UCSD-AML1 (cell line): ENCODE measurements at regions not wholly inside any gene's neighbourhood (a gene's known extent, or its start where the extent isn't known, plus 50 kb on each side); places are given as distances from the start of the nearest gene placed in this dataset.

Experiments used
- DNase-seq: peaks from one replicate; lab custom pipeline; 2025; ENCODE audit not compliant: unreplicated experiment; lab: John Stamatoyannopoulos, UW

- DNase-seq: no peak
These were observed 125.8 kb downstream of the NTMT2 start for GRCh38 chr1:170271430-170272161.

GRCh38 chr1:170273291-170274130 is 127.8 kb downstream of the NTMT2 start:
- no peak for DNase-seq

GRCh38 chr1:170274131-170274501 is 128.4 kb downstream of the NTMT2 start:
- DNase-seq: no peak

GRCh38 chr1:170277985-170278384 is 132.2 kb downstream of the NTMT2 start:
- DNase-seq: no peak

GRCh38 chr1:170284016-170284415 is 138.3 kb downstream of the NTMT2 start:
- no peak for DNase-seq

GRCh38 chr1:170284512-170284911 is 138.8 kb downstream of the NTMT2 start:
- no peak for DNase-seq

GRCh38 chr1:170284951-170285350 is 139.2 kb downstream of the NTMT2 start:
- no peak for DNase-seq

- no peak for DNase-seq
These were observed 142.4 kb downstream of the NTMT2 start for GRCh38 chr1:170288155-170288554.

GRCh38 chr1:170290276-170290675 is 144.5 kb downstream of the NTMT2 start:
- DNase-seq: no peak

GRCh38 chr1:170290991-170291390 is 145.2 kb downstream of the NTMT2 start:
- no peak for DNase-seq

- DNase-seq: no peak
These were observed 145.8 kb downstream of the NTMT2 start for GRCh38 chr1:170291516-170291915.

- no peak for DNase-seq
These were observed 150.5 kb downstream of the NTMT2 start for GRCh38 chr1:170296211-170296610.

- DNase-seq: no peak
These were observed 150.9 kb downstream of the NTMT2 start for GRCh38 chr1:170296642-170297041.

- DNase-seq: no peak
These were observed 155.8 kb downstream of the NTMT2 start for GRCh38 chr1:170301596-170301995.

- no peak for DNase-seq
These were observed 157.3 kb downstream of the NTMT2 start for GRCh38 chr1:170303034-170303433.

GRCh38 chr1:170305777-170306512 is 160.2 kb downstream of the NTMT2 start:
- no peak for DNase-seq

GRCh38 chr1:170306513-170306910 is 160.8 kb downstream of the NTMT2 start:
- no peak for DNase-seq

- no peak for DNase-seq
These were observed 161.2 kb downstream of the NTMT2 start for GRCh38 chr1:170306948-170307347.

- no peak for DNase-seq
These were observed 161.7 kb downstream of the NTMT2 start for GRCh38 chr1:170307426-170307825.

- no peak for DNase-seq
These were observed 163.7 kb downstream of the NTMT2 start for GRCh38 chr1:170309389-170310013.

- no peak for DNase-seq
These were observed 164.3 kb downstream of the NTMT2 start for GRCh38 chr1:170310014-170310405.
